CD4-positive, alpha-beta T cell treated with Interleukin-12 subunit alpha and Interleukin-12 subunit beta, for 1 hour (primary cell): ENCODE measurements at regions not wholly inside any gene's neighbourhood (a gene's known extent, or its start where the extent isn't known, plus 50 kb on each side); places are given as distances from the start of the nearest gene placed in this dataset.
"Not testable (repeated sequence)": the region's sequence is repeated elsewhere in the genome, so short reads cannot be mapped to it uniquely, and the experiment has no call there.

Source experiments
- DNase-seq: peaks from one replicate; pipeline ENCODE4 v3.0.0-alpha.2; 2020

GRCh38 chr12:27133022-27133590 lies 50.7 kb upstream of the C12orf71 start:
- DNase-seq: no peak

GRCh38 chr12:27140478-27140969 lies 58.1 kb upstream of the C12orf71 start:
- no peak for DNase-seq

DNA sequence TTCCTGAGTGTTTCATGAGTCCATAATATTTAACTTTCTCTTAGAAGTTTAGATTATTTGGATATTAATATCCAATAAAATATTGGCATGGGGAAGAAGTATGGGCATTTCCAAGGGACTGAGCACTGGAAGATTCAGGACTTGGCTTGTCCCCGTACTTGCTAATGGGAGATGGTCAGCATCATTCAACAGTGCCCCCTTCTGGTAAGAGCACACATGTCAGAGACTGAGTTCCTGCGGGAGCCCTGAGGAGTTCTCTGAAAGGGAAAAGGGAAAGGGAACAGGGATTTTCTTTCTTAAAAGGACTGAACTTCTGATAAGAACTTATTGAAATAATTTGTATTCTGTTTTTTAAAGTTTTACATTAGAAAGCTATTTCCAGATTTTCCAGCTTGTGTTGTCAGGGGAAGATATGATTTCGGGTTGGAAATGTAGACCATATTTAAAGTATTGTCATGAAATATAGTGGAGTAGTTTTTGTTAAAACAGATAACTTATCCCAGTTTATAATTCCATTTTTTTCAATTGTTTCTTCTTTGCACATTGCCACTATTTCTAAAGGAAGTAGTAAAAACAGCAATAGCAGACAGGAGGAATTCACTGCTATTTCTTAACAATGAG lies 59.8 kb upstream of the C12orf71 start:
- DNase-seq: peak; percentile 55

DNA sequence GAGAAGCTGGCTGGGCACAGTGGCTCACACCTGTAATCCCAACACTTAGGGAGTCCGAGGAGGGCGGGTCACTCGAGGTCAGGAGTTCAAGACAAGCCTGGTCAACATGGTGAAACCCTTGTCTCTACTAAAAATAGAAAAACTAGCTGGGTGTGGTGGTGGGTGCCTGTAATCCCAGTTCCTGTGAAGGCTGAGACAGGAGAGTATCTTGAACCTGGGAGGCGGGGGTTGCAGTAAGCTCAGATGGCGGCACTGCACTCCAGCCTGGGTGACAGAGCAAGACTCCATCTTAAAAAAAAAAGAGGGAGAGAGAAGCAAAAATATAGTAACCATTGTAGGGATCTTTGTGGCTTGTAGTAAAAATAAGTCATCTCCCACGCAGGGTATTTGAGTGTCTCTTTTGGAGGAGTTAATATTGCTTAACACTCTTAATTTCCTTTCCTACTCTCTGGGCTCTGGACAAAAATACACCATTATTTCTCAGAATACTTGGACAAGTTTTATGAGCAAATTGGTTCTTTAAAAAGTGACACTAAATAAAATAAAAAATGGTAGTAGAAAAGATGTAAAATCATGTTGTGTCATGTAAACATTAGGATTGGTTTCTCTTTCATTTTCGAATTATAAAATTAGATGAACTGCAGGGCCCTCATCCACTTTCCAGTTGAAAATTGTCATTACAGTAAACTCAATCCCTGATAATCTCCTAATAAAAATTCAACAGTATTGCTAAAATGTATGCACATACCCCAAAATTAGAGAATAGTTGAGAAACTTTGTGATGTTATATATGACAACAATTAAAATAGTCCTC lies 61.1 kb upstream of the C12orf71 start:
- DNase-seq: no peak

DNA sequence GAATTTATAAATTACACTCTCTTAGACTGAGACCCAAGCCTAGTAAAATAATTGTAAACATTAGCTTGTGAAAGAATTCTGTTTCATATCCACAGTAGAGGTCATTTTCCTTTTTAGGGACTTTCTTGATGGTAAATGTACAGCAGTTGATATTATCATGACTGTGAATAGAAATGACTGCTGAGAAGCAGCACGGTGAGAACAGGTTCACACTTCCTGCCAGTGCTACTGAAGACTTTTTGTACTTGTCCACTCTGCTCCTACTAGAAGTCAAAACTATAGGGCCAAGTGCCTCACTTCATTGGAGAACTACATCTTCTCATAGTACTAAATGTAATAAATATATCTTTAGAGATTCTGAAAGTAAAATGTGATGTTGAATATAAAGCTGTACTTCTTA lies 63.3 kb upstream of the C12orf71 start:
- not testable (repeated sequence) for DNase-seq

DNA sequence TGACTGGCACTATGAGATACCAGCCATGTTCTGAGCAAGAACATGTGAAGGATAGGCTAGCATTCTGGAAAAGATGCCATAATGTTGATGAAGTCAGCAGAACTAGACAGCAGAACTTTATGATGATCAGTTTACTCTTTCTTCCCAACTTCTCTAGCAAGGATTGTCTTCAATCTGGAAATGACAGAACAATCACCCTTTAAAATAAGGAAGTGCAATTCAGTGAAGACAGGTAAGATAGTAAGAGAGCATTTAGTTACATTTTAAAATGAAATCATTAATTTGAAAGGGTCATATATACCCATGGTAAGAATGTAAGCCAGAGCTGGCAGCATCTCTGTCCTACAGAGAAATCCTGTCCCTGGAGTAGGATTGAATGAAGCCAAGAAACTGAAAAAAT lies 66.0 kb upstream of the C12orf71 start:
- DNase-seq: no peak

GRCh38 chr12:27148791-27149190 lies 66.4 kb upstream of the C12orf71 start:
- no peak for DNase-seq

GRCh38 chr12:27151479-27151878 lies 69.1 kb upstream of the C12orf71 start:
- DNase-seq: no peak

GRCh38 chr12:27158297-27158696 lies 75.9 kb upstream of the C12orf71 start:
- DNase-seq: no peak

- DNase-seq: no peak
Observed at GRCh38 chr12:27161458-27162228, 79.3 kb upstream of the C12orf71 start.

GRCh38 chr12:27162229-27162537 lies 79.8 kb upstream of the C12orf71 start:
- no peak for DNase-seq

GRCh38 chr12:27163048-27163715 lies 80.8 kb upstream of the C12orf71 start:
- no peak for DNase-seq

DNA sequence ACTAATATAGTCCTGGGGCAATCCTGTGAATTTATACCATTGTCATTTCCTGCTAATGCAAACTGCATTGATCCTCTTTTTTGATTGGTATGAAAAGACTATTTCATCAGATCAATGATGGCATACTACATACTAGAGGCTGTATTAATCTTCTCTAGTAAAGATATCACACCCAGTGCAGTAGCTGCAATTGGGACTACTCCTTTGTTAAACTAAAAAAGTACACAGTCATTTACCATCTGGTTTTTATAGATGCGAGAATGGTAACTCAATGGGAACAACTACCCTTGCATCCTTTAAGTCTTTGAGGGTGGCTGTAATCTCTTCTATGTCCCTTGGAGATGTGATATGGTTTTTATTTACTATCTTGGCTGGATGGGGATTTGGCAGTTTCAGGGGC lies 80.2 kb upstream of the STK38L start:
- DNase-seq: no peak

DNA sequence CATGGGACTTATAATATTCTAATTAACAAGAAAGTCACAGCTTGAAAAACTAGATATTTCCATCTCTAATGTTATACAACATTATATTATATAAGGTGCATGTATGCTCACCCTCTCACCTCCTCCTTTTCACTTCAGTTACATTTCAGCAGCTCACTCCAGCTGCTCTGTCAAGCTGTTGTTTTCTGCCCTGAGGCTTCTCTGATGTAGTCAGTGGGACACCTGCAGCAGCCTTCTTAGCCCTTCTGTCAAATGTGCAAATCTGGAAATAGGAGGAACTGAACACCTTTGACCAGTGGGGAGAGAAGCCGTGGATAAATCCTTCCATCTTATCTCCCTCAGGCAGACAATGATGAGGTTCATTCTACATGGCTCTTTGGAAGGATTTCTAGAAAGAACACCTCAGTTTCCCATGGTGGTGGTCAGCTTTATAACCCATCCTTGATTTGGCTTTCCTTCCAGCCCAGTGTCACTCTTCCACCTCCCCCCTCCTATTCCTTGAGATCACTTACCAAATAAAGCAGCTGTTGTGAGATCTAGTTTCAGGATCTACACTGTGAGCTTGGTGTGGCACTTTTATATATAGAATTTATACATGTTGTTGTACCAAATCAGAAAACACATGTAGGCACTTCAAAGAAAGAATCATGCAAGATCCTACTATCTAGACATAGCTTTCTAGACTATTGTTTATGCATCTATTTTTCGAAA lies 79.6 kb upstream of the STK38L start:
- no peak for DNase-seq

- not testable (repeated sequence) for DNase-seq
Observed at GRCh38 chr12:27165958-27166357, 78.1 kb upstream of the STK38L start.

GRCh38 chr12:27171494-27171893 lies 72.6 kb upstream of the STK38L start:
- DNase-seq: not testable (repeated sequence)

GRCh38 chr12:27176765-27177164 lies 67.3 kb upstream of the STK38L start:
- DNase-seq: no peak

DNA sequence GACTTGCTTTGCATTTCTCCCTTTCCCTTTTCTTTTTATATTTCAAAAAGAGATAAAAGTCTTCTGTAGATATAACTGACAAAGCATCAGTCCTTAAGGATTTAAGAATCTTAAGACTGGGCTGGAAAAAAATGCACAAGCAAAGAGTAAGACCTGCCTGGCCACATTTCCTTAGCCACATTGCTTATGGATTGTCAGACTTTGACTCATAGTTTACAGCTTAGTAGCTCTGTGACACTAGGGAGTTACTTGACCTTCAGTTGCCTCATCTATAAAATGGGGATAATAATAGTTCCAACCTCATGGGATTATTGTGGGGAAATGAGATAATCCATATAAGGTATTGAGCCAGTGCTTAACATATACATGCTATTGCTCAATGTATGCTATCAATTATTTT lies 66.4 kb upstream of the STK38L start:
- no peak for DNase-seq

GRCh38 chr12:27178255-27178654 lies 65.8 kb upstream of the STK38L start:
- no peak for DNase-seq

GRCh38 chr12:27178723-27179399 lies 65.2 kb upstream of the STK38L start:
- no peak for DNase-seq

DNA sequence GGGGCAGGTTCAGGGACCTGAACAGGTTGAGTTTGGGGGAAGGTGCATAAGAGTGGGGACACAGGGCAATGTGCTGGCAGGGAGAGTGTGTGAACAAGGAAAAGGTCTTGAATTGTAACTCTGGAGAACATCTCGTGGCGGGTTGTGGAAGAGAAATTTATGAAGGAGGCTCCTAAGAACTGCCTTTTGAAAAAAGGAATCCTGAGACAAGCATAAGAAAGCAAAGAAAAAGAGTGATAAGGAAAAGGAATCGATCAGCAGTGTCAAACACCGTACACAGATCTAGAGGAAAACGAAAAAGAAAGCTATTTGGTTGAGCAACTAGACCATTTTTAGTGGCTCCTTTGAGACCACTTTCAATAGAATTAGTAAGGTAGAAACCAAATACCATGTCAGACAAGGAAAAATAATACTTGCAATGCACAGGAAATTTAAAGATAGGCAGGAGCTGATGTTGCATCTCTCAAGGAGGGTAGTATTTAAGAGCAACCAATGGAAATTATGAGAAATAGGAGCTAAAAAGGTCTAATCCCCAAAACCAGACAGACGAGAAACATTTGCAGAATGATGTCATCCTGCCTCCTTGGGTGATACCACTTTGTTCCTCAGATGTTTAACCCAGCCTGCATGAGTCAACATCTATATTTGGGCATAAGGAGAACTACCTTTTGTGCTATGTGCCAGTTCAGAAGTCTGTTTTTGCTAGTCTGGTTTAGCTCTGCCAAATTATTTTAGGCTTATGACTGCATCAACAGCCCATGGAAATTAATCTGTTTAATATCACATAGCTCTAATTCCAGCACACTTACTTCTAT lies 64.5 kb upstream of the STK38L start:
- DNase-seq: peak; percentile 17
